ENCODE measurements at regions not wholly inside any gene's neighbourhood (a gene's known extent, or its start where the extent isn't known, plus 50 kb on each side); places are given as distances from the start of the nearest gene placed in this dataset.
"Not testable (repeated sequence)": the region's sequence is repeated elsewhere in the genome, so short reads cannot be mapped to it uniquely, and the experiment has no call there.

- H3K9ac ChIP-seq: no peak overlapping the region
- H3K4me1 ChIP-seq: peaks cover 0 to 8% (median 0%) of the 10 kb centered on the region in 10 experiments; a peak in 4 of 20 replicates
- H3K4me3 ChIP-seq: no peak overlapping the region
- H3K4me2 ChIP-seq: no peak overlapping the region; a peak in 2 of 22 replicates
- TF ChIP-seq Cebpa-rat (IDR thresholded peaks at IDR 0.05): no peak
- H3K36me3 ChIP-seq: no peaks in the 10 kb centered on the region
- no peaks in the 10 kb centered on the region for H4K20me1 ChIP-seq
- H3K27ac ChIP-seq: no peak overlapping the region
- no peaks in the 10 kb centered on the region for H3K9me3 ChIP-seq (replicated peaks in 1 of 11)
- H3K27me3 ChIP-seq: no peaks in the 10 kb centered on the region
These were observed 57.7 kb downstream of the RAD51AP2 start for GRCh38 chr2:17460371-17461086.

GRCh38 chr2:17455343-17455742 lies 62.9 kb downstream of the RAD51AP2 start:
- H3K9me3 ChIP-seq (replicated peaks in 1 of 11): no peaks in the 10 kb centered on the region
- H3K4me3 ChIP-seq: no peak overlapping the region
- H3K4me1 ChIP-seq: no peaks in the 10 kb centered on the region
- no peak overlapping the region for H3K4me2 ChIP-seq
- H3K27ac ChIP-seq: no peak overlapping the region
- no peaks in the 10 kb centered on the region for H4K20me1 ChIP-seq
- no peaks in the 10 kb centered on the region for H3K36me3 ChIP-seq
- no peak overlapping the region for H3K9ac ChIP-seq
- H3K27me3 ChIP-seq: no peaks in the 10 kb centered on the region
- TF ChIP-seq Cebpa-rat (IDR thresholded peaks at IDR 0.05): no peak

- not testable (repeated sequence) for H3K9ac ChIP-seq; H3K4me3 ChIP-seq; H3K27me3 ChIP-seq; H3K4me2 ChIP-seq; H3K9me3 ChIP-seq (replicated peaks in 1 of 11); H3K36me3 ChIP-seq; H4K20me1 ChIP-seq; H3K27ac ChIP-seq; H3K4me1 ChIP-seq
These were observed 72.0 kb downstream of the RAD51AP2 start for GRCh38 chr2:17446191-17446590.

GRCh38 chr2:17445744-17446143 lies 72.5 kb downstream of the RAD51AP2 start:
- Histone ChIP-seq H3K27ac (no peak overlapping the region), H4K20me1 (no peaks in the 10 kb centered on the region), H3K36me3 (no peaks in the 10 kb centered on the region), H3K9ac (no peak overlapping the region), H3K9me3 (replicated peaks in 1 of 11) (0 out of 22 replicates have a peak, but pooled peaks cover 0 to 4% (median 0%) of the 10 kb centered on the region in 11 experiments), H3K4me1 (no peaks in the 10 kb centered on the region), H3K4me3 (no peak overlapping the region), H3K4me2 (no peak overlapping the region), H3K27me3 (no peaks in the 10 kb centered on the region)
- no peak for TF ChIP-seq Cebpa-rat (IDR thresholded peaks at IDR 0.05)

- Histone ChIP-seq H3K9me3 (replicated peaks in 1 of 11) (0 out of 22 replicates have a peak, but pooled peaks cover 0 to 4% (median 0%) of the 10 kb centered on the region in 11 experiments), H3K4me3 (no peak overlapping the region), H4K20me1 (no peaks in the 10 kb centered on the region), H3K27ac (no peak overlapping the region), H3K4me1 (no peaks in the 10 kb centered on the region), H3K9ac (no peak overlapping the region), H3K27me3 (no peaks in the 10 kb centered on the region), H3K36me3 (no peaks in the 10 kb centered on the region), H3K4me2 (no peak overlapping the region)
- 0 out of 22 replicates have a peak, but pooled peaks of 1 of the 11 experiments have one; percentile 39 for TF ChIP-seq Cebpa-rat (IDR thresholded peaks at IDR 0.05)
These were observed 75.9 kb downstream of the RAD51AP2 start for GRCh38 chr2:17442334-17442733.

GRCh38 chr2:17441790-17442189 lies 76.5 kb downstream of the RAD51AP2 start:
- H3K9ac ChIP-seq: no peak overlapping the region
- H3K27ac ChIP-seq: no peak overlapping the region
- no peaks in the 10 kb centered on the region for H4K20me1 ChIP-seq
- no peaks in the 10 kb centered on the region for H3K4me1 ChIP-seq
- H3K27me3 ChIP-seq: no peaks in the 10 kb centered on the region
- H3K9me3 ChIP-seq (replicated peaks in 1 of 11): 0 out of 22 replicates have a peak, but pooled peaks cover 0 to 4% (median 0%) of the 10 kb centered on the region in 11 experiments
- no peak overlapping the region for H3K4me2 ChIP-seq
- no peaks in the 10 kb centered on the region for H3K36me3 ChIP-seq
- no peak overlapping the region for H3K4me3 ChIP-seq
- TF ChIP-seq Cebpa-rat (IDR thresholded peaks at IDR 0.05): no peak

GRCh38 chr2:17441055-17441771 lies 77.0 kb downstream of the RAD51AP2 start:
- 0 out of 22 replicates have a peak, but pooled peaks cover 0 to 4% (median 0%) of the 10 kb centered on the region in 11 experiments for H3K9me3 ChIP-seq (replicated peaks in 1 of 11)
- no peak overlapping the region for H3K27ac ChIP-seq
- no peak overlapping the region for H3K9ac ChIP-seq
- H3K4me3 ChIP-seq: no peak overlapping the region
- no peaks in the 10 kb centered on the region for H3K36me3 ChIP-seq
- no peak for TF ChIP-seq Cebpa-rat (IDR thresholded peaks at IDR 0.05)
- no peaks in the 10 kb centered on the region for H4K20me1 ChIP-seq
- H3K27me3 ChIP-seq: no peaks in the 10 kb centered on the region
- no peak overlapping the region for H3K4me2 ChIP-seq
- H3K4me1 ChIP-seq: no peaks in the 10 kb centered on the region

- Histone ChIP-seq H3K9me3 (replicated peaks in 1 of 11) (no peaks in the 10 kb centered on the region), H3K4me1 (no peaks in the 10 kb centered on the region), H4K20me1 (no peaks in the 10 kb centered on the region), H3K27me3 (no peaks in the 10 kb centered on the region), H3K27ac (no peak overlapping the region), H3K36me3 (no peaks in the 10 kb centered on the region), H3K4me3 (no peak overlapping the region), H3K9ac (no peak overlapping the region), H3K4me2 (no peak overlapping the region)
- TF ChIP-seq Cebpa-rat (IDR thresholded peaks at IDR 0.05): no peak
These were observed 87.9 kb downstream of the RAD51AP2 start for GRCh38 chr2:17430326-17430725.

GRCh38 chr2:17429130-17429529 lies 89.1 kb downstream of the RAD51AP2 start:
- Histone ChIP-seq H3K9ac (no peak overlapping the region), H3K36me3 (no peaks in the 10 kb centered on the region), H3K4me1 (no peaks in the 10 kb centered on the region), H3K27ac (no peak overlapping the region), H3K4me3 (no peak overlapping the region), H4K20me1 (no peaks in the 10 kb centered on the region), H3K4me2 (peak overlapping the region in 1 of 11 experiments; percentile 11; a peak in 2 of 22 replicates), H3K27me3 (no peaks in the 10 kb centered on the region), H3K9me3 (replicated peaks in 1 of 11) (no peaks in the 10 kb centered on the region)
- TF ChIP-seq Cebpa-rat (IDR thresholded peaks at IDR 0.05): no peak

- no peaks in the 10 kb centered on the region for H3K27me3 ChIP-seq
- H3K4me3 ChIP-seq: no peak overlapping the region
- H3K36me3 ChIP-seq: no peaks in the 10 kb centered on the region
- no peak overlapping the region for H3K4me2 ChIP-seq
- no peak for TF ChIP-seq Cebpa-rat (IDR thresholded peaks at IDR 0.05)
- no peak overlapping the region for H3K27ac ChIP-seq
- H3K9ac ChIP-seq: no peak overlapping the region
- no peaks in the 10 kb centered on the region for H3K9me3 ChIP-seq (replicated peaks in 1 of 11)
- H3K4me1 ChIP-seq: no peaks in the 10 kb centered on the region
- H4K20me1 ChIP-seq: no peaks in the 10 kb centered on the region
These were observed 90.8 kb downstream of the RAD51AP2 start for GRCh38 chr2:17427401-17427800.

All from BLaER1 treated with 17β-estradiol and CSF1 and Interleukin-3, amounts not matched to agents 10 nM and 100 nM (cell line).